22Rv1 (cell line): ENCODE measurements at regions not wholly inside any gene's neighbourhood (a gene's known extent, or its start where the extent isn't known, plus 50 kb on each side); places are given as distances from the start of the nearest gene placed in this dataset.

Experiments used
- ZFX ChIP-seq: fragments of 450-650 bp; IDR thresholded peaks from 2 replicates; pipeline ENCODE4 v1.6.1; 2017; ENCODE audit warnings: antibody characterized with exemption, borderline replicate concordance
- TF ChIP-seq, protein P1 (sequence below): fragments of 450-650 bp; IDR thresholded peaks from 2 replicates; pipeline ENCODE4 v1.5.1; 2017; ENCODE audit warnings: mild to moderate bottlenecking

DNA sequence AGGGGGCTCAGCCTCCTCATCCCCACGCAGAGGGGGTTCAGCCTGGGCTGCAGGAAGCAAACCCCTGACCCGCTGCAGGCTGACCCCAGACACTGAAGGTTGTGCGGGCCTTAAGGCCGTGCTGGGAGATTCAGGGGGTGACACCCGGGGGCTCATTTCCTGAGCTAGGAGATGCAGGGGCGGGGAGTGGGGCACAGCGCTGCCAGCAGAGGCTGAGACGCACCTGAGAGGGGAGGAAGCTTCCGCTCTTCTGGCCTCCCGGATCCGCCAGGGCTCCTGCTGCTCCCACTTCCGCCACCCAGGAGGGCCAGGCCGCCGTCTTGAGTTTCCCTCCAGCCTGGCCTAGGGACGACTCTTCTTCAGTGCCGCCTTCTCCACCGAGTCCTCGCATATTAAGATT lies 173.2 kb upstream of the FOXF1 start:
- TF ChIP-seq, protein P1, sequence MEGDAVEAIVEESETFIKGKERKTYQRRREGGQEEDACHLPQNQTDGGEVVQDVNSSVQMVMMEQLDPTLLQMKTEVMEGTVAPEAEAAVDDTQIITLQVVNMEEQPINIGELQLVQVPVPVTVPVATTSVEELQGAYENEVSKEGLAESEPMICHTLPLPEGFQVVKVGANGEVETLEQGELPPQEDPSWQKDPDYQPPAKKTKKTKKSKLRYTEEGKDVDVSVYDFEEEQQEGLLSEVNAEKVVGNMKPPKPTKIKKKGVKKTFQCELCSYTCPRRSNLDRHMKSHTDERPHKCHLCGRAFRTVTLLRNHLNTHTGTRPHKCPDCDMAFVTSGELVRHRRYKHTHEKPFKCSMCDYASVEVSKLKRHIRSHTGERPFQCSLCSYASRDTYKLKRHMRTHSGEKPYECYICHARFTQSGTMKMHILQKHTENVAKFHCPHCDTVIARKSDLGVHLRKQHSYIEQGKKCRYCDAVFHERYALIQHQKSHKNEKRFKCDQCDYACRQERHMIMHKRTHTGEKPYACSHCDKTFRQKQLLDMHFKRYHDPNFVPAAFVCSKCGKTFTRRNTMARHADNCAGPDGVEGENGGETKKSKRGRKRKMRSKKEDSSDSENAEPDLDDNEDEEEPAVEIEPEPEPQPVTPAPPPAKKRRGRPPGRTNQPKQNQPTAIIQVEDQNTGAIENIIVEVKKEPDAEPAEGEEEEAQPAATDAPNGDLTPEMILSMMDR: no peak
- TF ChIP-seq ZFX: no peak
